ENCODE measurements at regions not wholly inside any gene's neighbourhood (a gene's known extent, or its start where the extent isn't known, plus 50 kb on each side); places are given as distances from the start of the nearest gene placed in this dataset.

GRCh38 chr13:39942552-39943273 lies 287.3 kb downstream of the COG6 start:
- Histone ChIP-seq H2BK120ac (ENCODE audit: low read depth, low read length) (no peak overlapping the region), H2BK15ac (ENCODE audit: low read depth, poor library complexity, severe bottlenecking) (no peak overlapping the region), H3K9me3 (ENCODE audit: control insufficient read depth, low read length) (no peaks in the 10 kb centered on the region), H3K4me3 (ENCODE audit: insufficient read depth in 1 of 2, low read depth in 1 of 2, low read length in 2 of 2) (no peak overlapping the region), H3K79me1 (replicated peaks; ENCODE audit: low read length, poor library complexity, severe bottlenecking) (no peaks in the 10 kb centered on the region), H3K4me2 (ENCODE audit: low read length, poor library complexity, severe bottlenecking) (no peak overlapping the region), H3K36me3 (ENCODE audit: control insufficient read depth in 1 of 2, insufficient read depth in 2 of 2, low read depth in 1 of 2, low read length in 2 of 2) (no peaks in the 10 kb centered on the region), H4K91ac (ENCODE audit: low read length) (no peak overlapping the region), H3K14ac (ENCODE audit: low read length in 2 of 2) (no peak overlapping the region), H4K8ac (ENCODE audit: low read length) (no peak overlapping the region), H3K4ac (ENCODE audit: low read depth in 1 of 2, low read length in 2 of 2) (peak overlapping the region in 1 of 2 experiments; percentile 41), H2BK5ac (ENCODE audit: low read depth, low read length, poor library complexity, severe bottlenecking) (no peak overlapping the region), H3K18ac (ENCODE audit: low read depth in 1 of 2, low read length in 2 of 2) (no peak overlapping the region), H2AFZ (ENCODE audit: low read depth, low read length) (no peak overlapping the region), H3K9ac (ENCODE audit: low read length) (peak overlapping the region; percentile 6), H2AK5ac (ENCODE audit: low read length, severe bottlenecking) (no peak overlapping the region), H3K4me1 (ENCODE audit: control insufficient read depth, insufficient read depth, low read depth, low read length) (no peaks in the 10 kb centered on the region), H3K23ac (ENCODE audit: low read length in 2 of 2) (no peak overlapping the region), H2BK12ac (ENCODE audit: low read length in 2 of 2) (no peak overlapping the region), H3K27ac (ENCODE audit: low read length, poor library complexity, severe bottlenecking) (no peak overlapping the region), H3K27me3 (ENCODE audit: control insufficient read depth in 1 of 2, insufficient read depth in 1 of 2, low read length in 2 of 2) (peaks cover 0 to 14% of the 10 kb centered on the region in 2 experiments)
- DNase-seq = peak; percentile 83
- WGBS = 27% methylated on average over 10 of the region's 12 CpGs

- Histone ChIP-seq H3K18ac (ENCODE audit: low read depth in 1 of 2, low read length in 2 of 2) (no peak overlapping the region), H2AK5ac (ENCODE audit: low read length, severe bottlenecking) (no peak overlapping the region), H4K91ac (ENCODE audit: low read length) (no peak overlapping the region), H3K9me3 (ENCODE audit: control insufficient read depth, low read length) (no peaks in the 10 kb centered on the region), H3K4ac (ENCODE audit: low read depth in 1 of 2, low read length in 2 of 2) (no peak overlapping the region), H2BK12ac (ENCODE audit: low read length in 2 of 2) (no peak overlapping the region), H3K23ac (ENCODE audit: low read length in 2 of 2) (no peak overlapping the region), H3K14ac (ENCODE audit: low read length in 2 of 2) (no peak overlapping the region), H3K4me1 (ENCODE audit: control insufficient read depth, insufficient read depth, low read depth, low read length) (no peaks in the 10 kb centered on the region), H3K79me1 (replicated peaks; ENCODE audit: low read length, poor library complexity, severe bottlenecking) (no peaks in the 10 kb centered on the region), H3K4me3 (ENCODE audit: insufficient read depth in 1 of 2, low read depth in 1 of 2, low read length in 2 of 2) (no peak overlapping the region), H3K36me3 (ENCODE audit: control insufficient read depth in 1 of 2, insufficient read depth in 2 of 2, low read depth in 1 of 2, low read length in 2 of 2) (no peaks in the 10 kb centered on the region), H4K8ac (ENCODE audit: low read length) (no peak overlapping the region), H3K9ac (ENCODE audit: low read length) (no peak overlapping the region), H2BK120ac (ENCODE audit: low read depth, low read length) (no peak overlapping the region), H3K27me3 (ENCODE audit: control insufficient read depth in 1 of 2, insufficient read depth in 1 of 2, low read length in 2 of 2) (peaks cover 0 to 14% of the 10 kb centered on the region in 2 experiments), H2BK5ac (ENCODE audit: low read depth, low read length, poor library complexity, severe bottlenecking) (no peak overlapping the region), H2AFZ (ENCODE audit: low read depth, low read length) (no peak overlapping the region), H3K27ac (ENCODE audit: low read length, poor library complexity, severe bottlenecking) (no peak overlapping the region), H2BK15ac (ENCODE audit: low read depth, poor library complexity, severe bottlenecking) (no peak overlapping the region), H3K4me2 (ENCODE audit: low read length, poor library complexity, severe bottlenecking) (no peak overlapping the region)
- no peak for DNase-seq
- 63% methylated on average over 6 of the region's 6 CpGs for WGBS
Measured at GRCh38 chr13:39943711-39944110, 288.2 kb downstream of the COG6 start.

- no peak overlapping the region for H2BK15ac ChIP-seq (ENCODE audit: low read depth, poor library complexity, severe bottlenecking)
- no peaks in the 10 kb centered on the region for H3K36me3 ChIP-seq (ENCODE audit: control insufficient read depth in 1 of 2, insufficient read depth in 2 of 2, low read depth in 1 of 2, low read length in 2 of 2)
- H3K23ac ChIP-seq (ENCODE audit: low read length in 2 of 2) = no peak overlapping the region
- no peaks in the 10 kb centered on the region for H3K9me3 ChIP-seq (ENCODE audit: control insufficient read depth, low read length)
- peaks cover 0 to 14% of the 10 kb centered on the region in 2 experiments for H3K27me3 ChIP-seq (ENCODE audit: control insufficient read depth in 1 of 2, insufficient read depth in 1 of 2, low read length in 2 of 2)
- H3K4me3 ChIP-seq (ENCODE audit: insufficient read depth in 1 of 2, low read depth in 1 of 2, low read length in 2 of 2) = peak overlapping the region in 1 of 2 experiments; percentile 29
- H2BK5ac ChIP-seq (ENCODE audit: low read depth, low read length, poor library complexity, severe bottlenecking) = no peak overlapping the region
- H2BK120ac ChIP-seq (ENCODE audit: low read depth, low read length) = no peak overlapping the region
- H3K4ac ChIP-seq (ENCODE audit: low read depth in 1 of 2, low read length in 2 of 2) = no peak overlapping the region
- no peaks in the 10 kb centered on the region for H3K4me1 ChIP-seq (ENCODE audit: control insufficient read depth, insufficient read depth, low read depth, low read length)
- H4K91ac ChIP-seq (ENCODE audit: low read length) = no peak overlapping the region
- no peak overlapping the region for H2AK5ac ChIP-seq (ENCODE audit: low read length, severe bottlenecking)
- 83% methylated on average over 4 of the region's 4 CpGs for WGBS
- no peaks in the 10 kb centered on the region for H3K79me1 ChIP-seq (replicated peaks; ENCODE audit: low read length, poor library complexity, severe bottlenecking)
- no peak overlapping the region for H3K9ac ChIP-seq (ENCODE audit: low read length)
- no peak overlapping the region for H3K14ac ChIP-seq (ENCODE audit: low read length in 2 of 2)
- no peak overlapping the region for H2AFZ ChIP-seq (ENCODE audit: low read depth, low read length)
- no peak for DNase-seq
- no peak overlapping the region for H3K18ac ChIP-seq (ENCODE audit: low read depth in 1 of 2, low read length in 2 of 2)
- no peak overlapping the region for H3K4me2 ChIP-seq (ENCODE audit: low read length, poor library complexity, severe bottlenecking)
- H3K27ac ChIP-seq (ENCODE audit: low read length, poor library complexity, severe bottlenecking) = no peak overlapping the region
- H4K8ac ChIP-seq (ENCODE audit: low read length) = peak overlapping the region; percentile 2
- no peak overlapping the region for H2BK12ac ChIP-seq (ENCODE audit: low read length in 2 of 2)
Measured at GRCh38 chr13:39945226-39945625, 289.8 kb downstream of the COG6 start.

DNA sequence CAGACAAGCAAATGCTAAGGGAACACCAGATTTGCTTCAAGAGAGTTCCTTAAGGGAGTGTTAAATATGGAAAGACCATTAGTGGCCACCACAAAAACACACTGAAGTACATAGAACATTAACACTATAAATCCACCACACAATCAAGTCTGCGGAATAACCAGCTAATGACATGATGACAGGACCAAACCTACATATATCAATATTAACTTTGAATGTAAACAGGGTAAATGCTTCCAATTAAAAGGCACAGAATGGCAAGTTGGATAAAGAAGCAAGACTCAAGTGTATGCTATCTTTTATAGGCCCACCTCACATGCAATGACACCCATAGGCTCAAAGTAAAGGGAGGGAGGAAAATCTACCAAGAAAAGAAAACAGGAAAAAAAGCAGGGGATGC lies 291.3 kb downstream of the COG6 start:
- H3K79me1 ChIP-seq (replicated peaks; ENCODE audit: low read length, poor library complexity, severe bottlenecking) = no peaks in the 10 kb centered on the region
- DNase-seq = no peak
- H3K18ac ChIP-seq (ENCODE audit: low read depth in 1 of 2, low read length in 2 of 2) = no peak overlapping the region
- no peaks in the 10 kb centered on the region for H3K9me3 ChIP-seq (ENCODE audit: control insufficient read depth, low read length)
- no peak overlapping the region for H3K14ac ChIP-seq (ENCODE audit: low read length in 2 of 2)
- no peak overlapping the region for H2AK5ac ChIP-seq (ENCODE audit: low read length, severe bottlenecking)
- H3K36me3 ChIP-seq (ENCODE audit: control insufficient read depth in 1 of 2, insufficient read depth in 2 of 2, low read depth in 1 of 2, low read length in 2 of 2) = no peaks in the 10 kb centered on the region
- H3K23ac ChIP-seq (ENCODE audit: low read length in 2 of 2) = no peak overlapping the region
- H2BK15ac ChIP-seq (ENCODE audit: low read depth, poor library complexity, severe bottlenecking) = no peak overlapping the region
- H2BK12ac ChIP-seq (ENCODE audit: low read length in 2 of 2) = no peak overlapping the region
- no peak overlapping the region for H4K91ac ChIP-seq (ENCODE audit: low read length)
- no peaks in the 10 kb centered on the region for H3K4me1 ChIP-seq (ENCODE audit: control insufficient read depth, insufficient read depth, low read depth, low read length)
- no peak overlapping the region for H3K4me2 ChIP-seq (ENCODE audit: low read length, poor library complexity, severe bottlenecking)
- H2AFZ ChIP-seq (ENCODE audit: low read depth, low read length) = no peak overlapping the region
- H3K4ac ChIP-seq (ENCODE audit: low read depth in 1 of 2, low read length in 2 of 2) = no peak overlapping the region
- WGBS = no CpG with 5 or more reads among the region's 1 CpG
- H2BK120ac ChIP-seq (ENCODE audit: low read depth, low read length) = no peak overlapping the region
- no peak overlapping the region for H2BK5ac ChIP-seq (ENCODE audit: low read depth, low read length, poor library complexity, severe bottlenecking)
- no peak overlapping the region for H3K27ac ChIP-seq (ENCODE audit: low read length, poor library complexity, severe bottlenecking)
- H3K9ac ChIP-seq (ENCODE audit: low read length) = no peak overlapping the region
- no peak overlapping the region for H4K8ac ChIP-seq (ENCODE audit: low read length)
- H3K27me3 ChIP-seq (ENCODE audit: control insufficient read depth in 1 of 2, insufficient read depth in 1 of 2, low read length in 2 of 2) = peaks cover 0 to 6% of the 10 kb centered on the region in 2 experiments
- no peak overlapping the region for H3K4me3 ChIP-seq (ENCODE audit: insufficient read depth in 1 of 2, low read depth in 1 of 2, low read length in 2 of 2)
